Mucosa of descending colon (tissue), 3 donors: ENCODE measurements at regions not wholly inside any gene's neighbourhood (a gene's known extent, or its start where the extent isn't known, plus 50 kb on each side); places are given as distances from the start of the nearest gene placed in this dataset.

Experiments
- ATAC-seq: fragments of 200-7000 bp; cut with Tn5 transposase; one replicate; pipeline ENCODE4 v1.9.1; 2020; ENCODE audit warnings: mild to moderate bottlenecking, moderate library complexity
- DNase-seq, 3 donors: peaks; one replicate each; pipeline ENCODE4 v3.0.0-alpha.2; 2020
- H3K36me3 ChIP-seq: fragments of 200-600 bp; one replicate; pipeline ENCODE4 v1.8.0; 2021; ENCODE audit warnings: low read depth, mild to moderate bottlenecking
- H3K4me1 ChIP-seq: fragments of 200-600 bp; one replicate; pipeline ENCODE4 v1.8.0; 2021; ENCODE audit warnings: low read depth, mild to moderate bottlenecking
- H3K4me3 ChIP-seq: fragments of 200-600 bp; one replicate; pipeline ENCODE4 v1.8.0; 2021; ENCODE audit warnings: mild to moderate bottlenecking
- H3K9me3 ChIP-seq: fragments of 200-600 bp; one replicate; pipeline ENCODE4 v1.8.0; 2021; ENCODE audit warnings: mild to moderate bottlenecking
- CTCF ChIP-seq: fragments of 200-600 bp; IDR thresholded peaks from one replicate; pipeline ENCODE4 v1.8.0; 2022; ENCODE audit warnings: antibody characterized with exemption, mild to moderate bottlenecking
- intact Hi-C, 2 donors: fragments of 100-400 bp; cut with DNase I in 1 of 2; cut with micrococcal nuclease in 1 of 2; formaldehyde crosslinking; loops; one replicate each; pipeline versions ENCODE4 v1.11.0 to v1.11.1; 2022; cut with DNase I, micrococcal nuclease
- donor health status: DM: no; HTN: no; CAD: no; lungs with moderate emphysema.
- donor health status: DM: no; HTN: no; CAD: no.
- donor health status: DM: no; HTN: yes; CAD: no.

GRCh38 chr6:23181356-23182110 is 612.2 kb downstream of the HDGFL1 start:
- Histone ChIP-seq H3K4me1 (no peaks in the 10 kb centered on the region), H3K4me3 (no peak overlapping the region), H3K36me3 (no peaks in the 10 kb centered on the region), H3K9me3 (no peaks in the 10 kb centered on the region)
- no peak for TF ChIP-seq CTCF
- ATAC-seq, result no peak
- intact Hi-C loops, result no loop called here
- no peak for DNase-seq

- TF ChIP-seq CTCF, result no peak
- no peaks in the 10 kb centered on the region for H3K9me3 ChIP-seq
- no peaks in the 10 kb centered on the region for H3K4me1 ChIP-seq
- no peak overlapping the region for H3K4me3 ChIP-seq
- no peak for DNase-seq
- ATAC-seq, result no peak
- no peaks in the 10 kb centered on the region for H3K36me3 ChIP-seq
- intact Hi-C loops, result no loop called here
Observed at GRCh38 chr6:23183846-23184245, 614.5 kb downstream of the HDGFL1 start.

GRCh38 chr6:23184351-23184750 is 615.0 kb downstream of the HDGFL1 start:
- TF ChIP-seq CTCF, result no peak
- Histone ChIP-seq H3K4me3 (no peak overlapping the region), H3K9me3 (no peaks in the 10 kb centered on the region), H3K4me1 (no peaks in the 10 kb centered on the region), H3K36me3 (no peaks in the 10 kb centered on the region)
- DNase-seq (no peak), ATAC-seq (no peak)
- intact Hi-C loops, result no loop called here

- no peak for TF ChIP-seq CTCF
- Histone ChIP-seq H3K9me3 (peaks cover 2% of the 10 kb centered on the region), H3K4me1 (no peaks in the 10 kb centered on the region), H3K4me3 (no peak overlapping the region), H3K36me3 (no peaks in the 10 kb centered on the region)
- ATAC-seq (no peak), DNase-seq (no peak)
- intact Hi-C loops, result no loop called here
Observed at GRCh38 chr6:23195487-23195886, 626.1 kb downstream of the HDGFL1 start.

- Histone ChIP-seq H3K4me1 (no peaks in the 10 kb centered on the region), H3K36me3 (no peaks in the 10 kb centered on the region), H3K4me3 (no peak overlapping the region), H3K9me3 (peaks cover 2% of the 10 kb centered on the region)
- no peak for DNase-seq
- no peak for TF ChIP-seq CTCF
- intact Hi-C loops, result no loop called here
- ATAC-seq, result no peak
Observed at GRCh38 chr6:23199541-23199940, 630.2 kb downstream of the HDGFL1 start.

- intact Hi-C loops, result no loop called here
- Histone ChIP-seq H3K36me3 (no peaks in the 10 kb centered on the region), H3K4me1 (no peaks in the 10 kb centered on the region), H3K9me3 (peaks cover 2% of the 10 kb centered on the region), H3K4me3 (no peak overlapping the region)
- TF ChIP-seq CTCF, result no peak
- DNase-seq, result no peak
- no peak for ATAC-seq
Observed at GRCh38 chr6:23200946-23201345, 631.6 kb downstream of the HDGFL1 start.
